K562 (cell line): ENCODE measurements at regions not wholly inside any gene's neighbourhood (a gene's known extent, or its start where the extent isn't known, plus 50 kb on each side); places are given as distances from the start of the nearest gene placed in this dataset.

Experiments used
- CTCF ChIP-seq, 3 experiments: IDR thresholded peaks in 2 of 3; conservative IDR thresholded peaks in 1 of 3; 2 replicates each; pipeline ENCODE4 v1.5.1; 2011 to 2012; ENCODE audit warnings: low read length in 3 of 3, mild to moderate bottlenecking in 3 of 3, control low read depth in 2 of 3, improper control_type of control experiment in 1 of 3, inconsistent platforms in 1 of 3, low read depth in 1 of 3, mixed read lengths in 1 of 3, moderate library complexity in 1 of 3; ENCODE audit not compliant: insufficient read depth in 2 of 3
- EZH2 ChIP-seq: IDR thresholded peaks from 2 replicates; pipeline ENCODE4 v1.6.1; 2012; ENCODE audit warnings: low read depth, mild to moderate bottlenecking, inconsistent platforms, low read length, borderline replicate concordance
- HEY1 ChIP-seq: fragments of 250-450 bp; sonication (Bioruptor Pico); IDR thresholded peaks from 2 replicates; pipeline ENCODE4 v1.5.0; 2020; ENCODE audit warnings: mild to moderate bottlenecking, moderate library complexity, borderline replicate concordance
- JUND ChIP-seq, 2 experiments: IDR thresholded peaks; 2 replicates in 1 of 2; 3 replicates in 1 of 2; pipeline ENCODE4 v1.6.1; 2011; ENCODE audit warnings: borderline replicate concordance in 2 of 2, low read depth in 2 of 2, low read length in 2 of 2, improper control_type of control experiment in 1 of 2, missing biosample characterization in 1 of 2, missing genetic modification characterization in 1 of 2, missing genetic modification reagents in 1 of 2
- NRF1 ChIP-seq, 2 experiments: fragments of 450-650 bp; IDR thresholded peaks in 1 of 2; conservative IDR thresholded peaks in 1 of 2; 2 replicates each; pipeline ENCODE4 v1.6.1; 2014; ENCODE audit warnings: mild to moderate bottlenecking in 2 of 2
- PRDM10 ChIP-seq: fragments of 450-650 bp; IDR thresholded peaks from 2 replicates; pipeline ENCODE4 v1.6.1; 2018; ENCODE audit not compliant: partially characterized antibody
- RBM14 ChIP-seq: fragments of 200-400 bp; formaldehyde crosslinking; IDR thresholded peaks from 2 replicates; pipeline ENCODE4 v1.6.1; 2018; ENCODE audit warnings: low read depth, mild to moderate bottlenecking, low read length, moderate library complexity, borderline replicate concordance; ENCODE audit not compliant: insufficient read depth
- ZBTB33 ChIP-seq: sonication (generic); formaldehyde crosslinking; IDR thresholded peaks from 2 replicates; pipeline ENCODE4 v1.8.1; 2023; ENCODE audit warnings: mild to moderate bottlenecking, missing genetic modification reagents
- ZNF639 ChIP-seq, 2 experiments: fragments of 200-800 bp in 1 of 2; sonication (Bioruptor generic) in 1 of 2; sonication (generic) in 1 of 2; formaldehyde crosslinking in 1 of 2; IDR thresholded peaks in 1 of 2; conservative IDR thresholded peaks in 1 of 2; 2 replicates each; pipeline versions ENCODE4 v1.5.0 to v1.6.1; 2016 to 2020; ENCODE audit warnings: missing compliant biosample characterization in 1 of 2, missing genetic modification characterization in 1 of 2, missing genetic modification reagents in 1 of 2
- TF ChIP-seq, protein P1 (sequence below), 2 experiments: fragments of 450-650 bp; formaldehyde crosslinking in 1 of 2; IDR thresholded peaks; 2 replicates each; pipeline versions ENCODE4 v1.4.0 to v1.6.1; 2014 to 2020; ENCODE audit warnings: mild to moderate bottlenecking in 2 of 2, borderline replicate concordance in 1 of 2, low read depth in 1 of 2
- TF ChIP-seq, protein P2 (sequence below): fragments of 250-450 bp; sonication (Bioruptor Pico); IDR thresholded peaks from 2 replicates; pipeline ENCODE4 v1.9.0; 2021; ENCODE audit warnings: mild to moderate bottlenecking

DNA sequence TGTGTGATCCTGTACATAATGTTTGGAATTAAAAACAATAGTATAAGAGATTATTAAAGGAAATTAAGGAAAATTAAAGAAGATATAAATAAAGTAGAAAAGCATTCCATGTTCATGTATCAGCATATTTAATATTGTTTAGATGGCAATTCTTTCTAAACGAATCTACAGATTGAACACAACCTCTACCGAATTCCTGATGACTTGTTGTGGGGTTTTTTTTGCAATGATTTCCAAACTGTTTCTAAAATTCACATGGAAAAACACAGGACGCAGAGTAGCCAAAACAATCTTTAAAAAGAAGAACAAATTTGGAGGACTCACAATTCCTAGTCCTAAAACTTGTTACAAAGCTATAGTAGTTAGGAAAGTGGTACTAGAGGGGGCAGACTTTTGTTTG is 573.4 kb upstream of the IGFBP3 start:
- TF ChIP-seq, protein P1, sequence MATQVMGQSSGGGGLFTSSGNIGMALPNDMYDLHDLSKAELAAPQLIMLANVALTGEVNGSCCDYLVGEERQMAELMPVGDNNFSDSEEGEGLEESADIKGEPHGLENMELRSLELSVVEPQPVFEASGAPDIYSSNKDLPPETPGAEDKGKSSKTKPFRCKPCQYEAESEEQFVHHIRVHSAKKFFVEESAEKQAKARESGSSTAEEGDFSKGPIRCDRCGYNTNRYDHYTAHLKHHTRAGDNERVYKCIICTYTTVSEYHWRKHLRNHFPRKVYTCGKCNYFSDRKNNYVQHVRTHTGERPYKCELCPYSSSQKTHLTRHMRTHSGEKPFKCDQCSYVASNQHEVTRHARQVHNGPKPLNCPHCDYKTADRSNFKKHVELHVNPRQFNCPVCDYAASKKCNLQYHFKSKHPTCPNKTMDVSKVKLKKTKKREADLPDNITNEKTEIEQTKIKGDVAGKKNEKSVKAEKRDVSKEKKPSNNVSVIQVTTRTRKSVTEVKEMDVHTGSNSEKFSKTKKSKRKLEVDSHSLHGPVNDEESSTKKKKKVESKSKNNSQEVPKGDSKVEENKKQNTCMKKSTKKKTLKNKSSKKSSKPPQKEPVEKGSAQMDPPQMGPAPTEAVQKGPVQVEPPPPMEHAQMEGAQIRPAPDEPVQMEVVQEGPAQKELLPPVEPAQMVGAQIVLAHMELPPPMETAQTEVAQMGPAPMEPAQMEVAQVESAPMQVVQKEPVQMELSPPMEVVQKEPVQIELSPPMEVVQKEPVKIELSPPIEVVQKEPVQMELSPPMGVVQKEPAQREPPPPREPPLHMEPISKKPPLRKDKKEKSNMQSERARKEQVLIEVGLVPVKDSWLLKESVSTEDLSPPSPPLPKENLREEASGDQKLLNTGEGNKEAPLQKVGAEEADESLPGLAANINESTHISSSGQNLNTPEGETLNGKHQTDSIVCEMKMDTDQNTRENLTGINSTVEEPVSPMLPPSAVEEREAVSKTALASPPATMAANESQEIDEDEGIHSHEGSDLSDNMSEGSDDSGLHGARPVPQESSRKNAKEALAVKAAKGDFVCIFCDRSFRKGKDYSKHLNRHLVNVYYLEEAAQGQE (IDR thresholded peaks at IDR 0.05; ENCODE audit: borderline replicate concordance): no peak
- TF ChIP-seq, protein P1 (CRISPR knock-in tag; IDR thresholded peaks at IDR 0.05; ENCODE audit: low read depth): no peak
- TF ChIP-seq JUND (IDR thresholded peaks at IDR 0.05; ENCODE audit: borderline replicate concordance, low read depth, low read length) (no peak), JUND (tag; IDR thresholded peaks at IDR 0.05; ENCODE audit: borderline replicate concordance, low read depth, low read length) (no peak), ZBTB33 (CRISPR knock-in tag) (no peak), ZNF639 (CRISPR knock-in tag; conservative IDR thresholded peaks at IDR 0.05 in 1 of 2, IDR thresholded peaks at IDR 0.05 in 1 of 2) (no peak), HEY1 (CRISPR knock-in tag) (no peak), PRDM10 (no peak), EZH2 (no peak), CTCF (IDR thresholded peaks at IDR 0.05 in 2 of 3, conservative IDR thresholded peaks at IDR 0.05 in 1 of 3; ENCODE audit: insufficient read depth in 2 of 3, low read depth in 1 of 3, low read length in 3 of 3) (no peak), RBM14 (no peak), NRF1 (conservative IDR thresholded peaks at IDR 0.05 in 1 of 2, IDR thresholded peaks at IDR 0.05 in 1 of 2) (no peak)
- TF ChIP-seq, protein P2, sequence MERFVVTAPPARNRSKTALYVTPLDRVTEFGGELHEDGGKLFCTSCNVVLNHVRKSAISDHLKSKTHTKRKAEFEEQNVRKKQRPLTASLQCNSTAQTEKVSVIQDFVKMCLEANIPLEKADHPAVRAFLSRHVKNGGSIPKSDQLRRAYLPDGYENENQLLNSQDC (CRISPR knock-in tag): no peak
